Stimulated activated CD4-positive, alpha-beta T cell treated with anti-CD3 and anti-CD28 coated beads, Interleukin-15, amount 100 ng/mL, for 24 hours (primary cell): ENCODE measurements at regions not wholly inside any gene's neighbourhood (a gene's known extent, or its start where the extent isn't known, plus 50 kb on each side); places are given as distances from the start of the nearest gene placed in this dataset.
"Not testable (repeated sequence)": the region's sequence is repeated elsewhere in the genome, so short reads cannot be mapped to it uniquely, and the experiment has no call there.

ENCODE experiments used
- DNase-seq: peaks from one replicate; pipeline ENCODE4 v3.0.0-alpha.2; 2020

DNA sequence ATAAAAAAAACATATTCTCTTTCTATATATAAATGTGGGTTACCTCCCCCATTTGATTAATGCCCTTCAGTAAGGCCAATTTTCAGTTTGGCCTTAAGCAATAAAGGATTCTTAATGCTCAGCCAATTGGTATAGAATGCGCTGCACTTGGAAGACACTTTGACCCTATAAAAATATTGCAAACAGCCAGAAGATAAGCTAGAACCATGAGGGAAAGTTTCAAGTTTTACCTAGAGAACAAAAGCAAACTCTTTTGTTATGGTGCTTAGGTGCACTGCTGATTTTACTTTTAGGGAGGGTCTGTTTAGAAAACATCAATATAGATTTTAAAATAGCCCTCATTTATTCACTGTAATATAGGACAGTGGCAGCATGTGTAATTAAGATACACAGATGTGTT lies 251.6 kb upstream of the SLC16A7 start:
- no peak for DNase-seq

DNA sequence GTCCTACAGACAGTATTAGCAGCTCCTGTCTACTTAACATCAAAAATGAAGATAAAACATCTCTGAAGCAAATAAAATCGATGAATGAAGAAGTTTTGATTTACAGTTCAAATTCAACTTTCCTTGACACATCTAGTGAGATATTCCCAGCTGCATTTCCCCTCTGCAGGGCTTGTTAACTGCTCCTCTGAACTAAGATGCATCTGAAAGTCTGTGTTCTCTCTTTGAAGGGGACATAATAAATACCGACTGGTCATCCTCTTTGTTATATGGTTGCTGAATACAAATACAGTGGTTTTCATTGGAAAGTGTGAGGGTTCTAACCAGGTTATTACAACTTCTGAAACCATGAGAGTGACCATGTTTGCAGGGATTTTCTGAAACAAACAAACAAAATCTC lies 266.4 kb upstream of the SLC16A7 start:
- no peak for DNase-seq

DNA sequence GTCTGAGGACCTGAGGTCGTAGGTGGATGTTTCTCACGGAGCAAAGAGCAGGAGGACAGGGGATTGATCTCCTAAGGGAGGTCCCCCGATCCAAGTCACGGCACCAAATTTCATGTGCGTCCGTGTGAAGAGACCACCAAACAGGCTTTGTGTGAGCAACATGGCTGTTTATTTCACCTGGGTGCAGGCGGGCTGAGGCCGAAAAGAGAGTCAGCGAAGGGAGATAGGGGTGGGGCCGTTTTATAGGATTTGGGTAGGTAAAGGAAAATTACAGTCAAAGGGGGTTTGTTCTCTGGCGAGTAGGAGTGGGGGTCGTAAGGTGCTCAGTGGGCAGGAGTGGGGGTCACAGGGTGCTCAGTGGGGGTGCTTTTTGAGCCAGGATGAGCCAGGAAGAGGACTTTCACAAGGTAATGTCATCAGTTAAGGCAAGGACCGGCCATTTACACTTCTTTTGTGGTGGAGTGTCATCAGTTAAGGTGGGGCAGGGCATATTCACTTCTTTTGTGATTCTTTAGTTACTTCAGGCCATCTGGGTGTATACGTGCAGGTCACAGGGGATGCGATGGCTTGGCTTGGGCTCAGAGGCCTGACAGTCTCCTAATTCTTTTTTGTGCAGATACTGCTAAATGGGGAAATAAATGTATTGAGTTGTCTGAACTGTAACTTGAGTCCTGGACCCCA lies 267.3 kb upstream of the SLC16A7 start:
- DNase-seq = not testable (repeated sequence)

- not testable (repeated sequence) for DNase-seq
Measured at GRCh38 chr12:59326457-59326856, 269.4 kb upstream of the SLC16A7 start.

- DNase-seq = no peak
Measured at GRCh38 chr12:59322473-59322872, 273.4 kb upstream of the SLC16A7 start.

DNA sequence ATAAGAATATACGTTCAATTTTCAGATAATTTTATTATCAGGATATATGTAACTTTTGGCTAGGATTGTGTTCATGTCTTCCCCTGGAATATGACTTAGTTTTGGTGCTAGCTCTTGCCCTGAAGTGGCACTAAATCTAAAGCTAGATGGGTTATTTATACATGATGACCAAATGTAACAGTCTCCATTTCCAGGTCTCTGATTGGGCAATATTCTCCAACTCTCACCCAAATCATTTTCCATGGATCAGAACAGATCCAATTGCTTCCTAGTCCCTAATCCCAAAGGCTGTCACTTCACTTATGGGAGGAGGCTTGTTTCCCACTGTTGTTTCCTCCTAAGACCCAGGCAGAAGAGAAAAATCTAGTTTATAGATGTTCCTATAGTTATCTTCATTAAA lies 274.6 kb upstream of the SLC16A7 start:
- DNase-seq = no peak

- DNase-seq = no peak
Measured at GRCh38 chr12:59320112-59320511, 275.7 kb upstream of the SLC16A7 start.

GRCh38 chr12:59318940-59319339 lies 276.9 kb upstream of the SLC16A7 start:
- DNase-seq = no peak

DNA sequence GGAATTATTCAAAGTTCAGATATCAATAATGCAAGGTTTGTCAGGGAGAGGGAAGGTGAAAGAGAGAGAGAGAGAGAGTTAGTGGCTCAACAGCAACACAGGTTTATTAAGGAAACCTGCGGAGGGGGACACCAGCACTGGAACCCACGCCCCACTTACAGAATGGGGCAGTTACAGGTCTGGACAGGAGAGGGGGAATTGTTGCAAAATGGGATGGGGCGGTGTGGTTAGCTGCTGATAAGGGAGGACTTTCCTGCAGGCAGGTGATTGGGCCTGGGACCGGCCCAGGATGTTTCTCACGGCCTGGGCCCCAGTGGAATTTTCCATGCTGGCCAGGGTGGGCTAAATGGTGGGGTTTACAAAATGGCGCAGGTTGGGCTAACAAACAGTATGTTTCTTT lies 278.2 kb upstream of the SLC16A7 start:
- DNase-seq = no peak

- no peak for DNase-seq
Measured at GRCh38 chr12:59316938-59317337, 278.9 kb upstream of the SLC16A7 start.

DNA sequence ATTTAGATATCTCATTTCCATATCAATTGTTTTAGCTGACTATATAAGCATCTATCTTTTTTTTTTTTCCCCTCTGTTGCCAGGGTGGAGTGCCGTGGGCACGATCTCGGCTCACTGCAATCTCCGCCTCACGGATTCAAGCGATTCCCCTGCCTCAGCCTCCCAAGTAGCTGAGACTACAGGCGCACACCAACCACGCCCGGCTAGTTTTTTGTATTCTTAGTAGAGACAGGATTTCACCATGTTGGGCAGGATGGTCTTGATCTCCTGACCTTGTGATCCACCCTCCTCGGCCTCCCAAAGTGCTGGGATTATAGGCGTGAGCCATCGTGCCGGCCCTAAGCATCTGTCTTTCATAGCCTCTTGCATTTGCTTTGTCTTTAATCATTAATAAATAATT lies 279.5 kb upstream of the SLC16A7 start:
- not testable (repeated sequence) for DNase-seq

DNA sequence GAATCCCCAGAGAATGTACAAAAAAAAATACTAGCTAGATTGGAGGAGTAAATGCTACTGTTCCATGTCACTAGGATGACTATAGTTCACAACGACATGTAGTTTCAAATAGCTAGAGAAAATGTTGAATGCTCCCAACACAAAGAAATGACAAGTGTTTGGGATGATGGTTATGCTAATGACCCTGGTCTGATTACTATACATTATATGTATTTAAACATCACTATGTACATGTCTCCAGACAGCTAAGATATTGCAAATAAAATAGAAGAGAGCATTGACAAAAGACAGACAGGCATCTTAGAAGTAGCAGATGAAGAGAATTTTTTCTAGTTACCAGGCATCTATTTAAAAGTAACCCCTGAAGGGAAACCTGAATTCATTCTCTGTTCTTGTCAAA lies 281.6 kb upstream of the SLC16A7 start:
- DNase-seq = no peak

GRCh38 chr12:59304077-59304721 lies 291.6 kb upstream of the SLC16A7 start:
- no peak for DNase-seq

GRCh38 chr12:59298296-59298695 lies 297.5 kb upstream of the SLC16A7 start:
- no peak for DNase-seq

- DNase-seq = no peak
Measured at GRCh38 chr12:59294221-59294620, 301.6 kb upstream of the SLC16A7 start.

DNA sequence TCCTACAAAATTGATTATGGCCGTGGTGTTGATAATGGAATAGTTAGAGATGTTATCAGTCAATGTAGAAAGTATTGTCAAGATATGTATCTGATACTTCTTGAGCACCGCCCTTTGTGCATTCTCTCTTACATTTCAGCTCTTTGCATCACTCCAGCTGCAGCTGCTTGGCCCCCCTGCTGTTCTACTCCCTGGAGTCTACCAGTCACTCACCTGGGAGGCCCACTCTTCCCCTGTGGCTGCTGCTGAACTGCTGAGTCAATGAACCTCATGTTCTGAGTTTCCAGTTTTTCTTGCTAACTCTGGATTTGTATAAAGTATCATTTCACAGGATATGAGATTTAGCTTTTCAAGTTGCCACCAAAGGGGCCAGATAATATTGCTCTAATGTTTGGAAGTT lies 312.8 kb upstream of the SLC16A7 start:
- DNase-seq = no peak

DNA sequence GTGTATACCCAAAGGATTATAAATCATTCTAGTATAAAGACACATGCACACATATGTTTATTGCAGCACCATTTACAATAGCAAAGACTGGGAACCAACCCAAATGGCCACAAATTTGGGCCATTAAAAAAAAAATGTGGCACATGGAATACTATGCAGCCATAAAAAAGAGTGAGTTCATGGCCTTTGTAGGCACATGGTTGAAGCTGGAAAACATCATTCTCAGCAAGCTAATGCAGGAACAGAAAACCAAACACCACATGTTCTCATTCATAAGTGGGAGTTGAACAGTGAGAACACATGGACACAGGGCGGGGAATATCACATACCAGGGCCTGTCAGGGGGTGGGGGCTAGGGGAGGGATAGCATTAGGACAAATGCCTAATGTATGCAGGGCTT lies 322.3 kb upstream of the SLC16A7 start:
- not testable (repeated sequence) for DNase-seq

- DNase-seq = no peak
Measured at GRCh38 chr12:59268295-59268809, 327.5 kb upstream of the SLC16A7 start.

DNA sequence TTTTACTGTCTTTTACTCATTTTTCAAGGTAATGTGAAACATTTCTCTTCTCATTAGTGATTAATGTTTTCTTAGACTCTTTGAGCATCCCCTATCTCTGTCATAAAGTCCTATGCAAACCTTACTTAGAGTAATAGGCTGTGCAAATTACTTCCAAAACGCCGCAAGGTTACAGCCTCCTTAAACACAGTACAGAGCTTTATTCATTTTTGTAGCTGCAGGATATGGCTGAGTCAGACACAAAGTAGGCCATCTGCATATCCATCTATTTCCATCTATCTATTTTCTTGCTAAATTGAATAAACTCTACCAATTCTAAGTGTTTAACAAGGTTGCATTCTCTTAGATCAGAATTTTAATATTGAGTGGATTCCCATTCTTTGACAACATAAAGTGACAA lies 335.6 kb upstream of the SLC16A7 start:
- DNase-seq = no peak

DNA sequence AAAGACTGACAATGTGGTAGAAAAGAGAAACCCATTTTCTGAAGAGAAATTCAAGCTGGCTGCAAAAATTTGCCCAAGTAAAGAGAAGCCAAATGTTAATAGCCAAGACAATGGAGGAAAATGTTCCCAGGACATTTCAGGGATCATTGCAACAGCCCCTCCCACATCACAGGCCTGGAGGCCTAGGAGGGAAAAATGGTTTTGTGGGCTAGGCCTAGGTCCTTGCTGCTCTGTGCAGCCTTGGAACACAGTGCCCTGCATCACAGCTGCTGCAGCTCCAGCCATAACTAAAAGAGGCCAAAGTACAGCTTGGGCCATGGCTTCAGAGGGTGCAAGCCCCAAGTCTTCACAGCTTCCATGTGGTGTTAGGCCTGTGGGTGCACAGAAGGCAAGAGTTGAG lies 332.4 kb upstream of the LRIG3 start:
- DNase-seq = no peak

DNA sequence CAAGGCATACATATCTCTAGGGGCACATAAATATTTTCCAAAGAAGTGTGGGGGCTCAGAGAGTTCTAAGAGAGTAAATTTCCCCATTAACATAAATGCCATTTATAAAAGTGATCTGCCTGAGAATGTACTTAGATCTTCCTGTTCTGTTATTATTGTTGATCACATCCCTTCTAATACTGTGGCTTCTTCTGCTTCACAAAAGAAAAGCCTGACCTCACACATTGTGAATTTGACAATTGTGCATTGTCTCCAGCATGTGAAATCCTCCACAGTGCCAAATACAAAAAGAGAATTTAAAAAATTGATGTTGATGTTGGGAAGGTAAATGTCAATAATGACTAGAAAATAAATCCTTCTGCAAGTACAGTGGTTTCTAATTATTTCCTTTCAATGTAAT lies 330.5 kb upstream of the LRIG3 start:
- no peak for DNase-seq

DNA sequence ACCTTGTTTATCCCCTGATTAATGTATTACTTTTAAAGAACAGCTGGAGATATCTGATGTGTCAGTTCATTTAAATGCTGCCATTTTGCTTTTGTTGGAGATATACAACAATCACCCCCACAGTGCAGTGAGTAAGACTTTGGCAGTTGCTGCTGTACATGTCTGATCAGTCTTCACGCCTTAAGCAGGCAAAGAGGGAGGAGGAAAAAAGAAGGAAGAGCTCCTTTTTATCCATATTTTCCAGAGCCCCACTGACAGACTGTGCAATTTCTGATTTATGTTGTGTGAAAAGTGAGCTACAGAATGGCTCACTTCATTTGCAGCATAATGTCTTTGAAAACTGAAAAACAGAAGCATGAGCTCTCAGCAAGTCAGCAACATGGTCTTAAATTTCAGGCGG lies 319.7 kb upstream of the LRIG3 start:
- no peak for DNase-seq

- no peak for DNase-seq
Measured at GRCh38 chr12:59234391-59234790, 314.1 kb upstream of the LRIG3 start.

- no peak for DNase-seq
Measured at GRCh38 chr12:59230334-59230733, 310.0 kb upstream of the LRIG3 start.

- no peak for DNase-seq
Measured at GRCh38 chr12:59219148-59219547, 298.8 kb upstream of the LRIG3 start.
